ENCODE measurements at regions not wholly inside any gene's neighbourhood (a gene's known extent, or its start where the extent isn't known, plus 50 kb on each side); places are given as distances from the start of the nearest gene placed in this dataset.

GRCh38 chr10:108787932-108788331 is 1135.4 kb downstream of the XPNPEP1 start:
- Histone ChIP-seq H3K4me3 (no peak overlapping the region), H4K20me1 (replicated peaks; ENCODE audit: insufficient read depth) (no peaks in the 10 kb centered on the region), H2AFZ (no peak overlapping the region), H3K4me1 (ENCODE audit: insufficient read depth) (no peaks in the 10 kb centered on the region), H3K4me2 (no peak overlapping the region), H3K27ac (ENCODE audit: low read depth) (no peak overlapping the region), H3K9me2 (ENCODE audit: insufficient read depth) (peaks cover 16% of the 10 kb centered on the region), H3K79me2 (replicated peaks; ENCODE audit: insufficient read depth) (no peaks in the 10 kb centered on the region), H3K36me3 (ENCODE audit: insufficient read depth) (0 out of 2 replicates have a peak, but pooled peaks cover 3% of the 10 kb centered on the region), H3F3A (replicated peaks; ENCODE audit: low read depth) (no peaks in the 10 kb centered on the region), H3K27me3 (ENCODE audit: insufficient read depth) (no peaks in the 10 kb centered on the region)
- Mint-ChIP-seq H3K9me3 (peaks cover 44% of the 10 kb centered on the region), H3K27me3 (ENCODE audit: insufficient read depth, low read depth, poor library complexity) (peaks cover 4% of the 10 kb centered on the region), H3K27ac (no peak overlapping the region), H3K4me1 (no peaks in the 10 kb centered on the region), H3K4me3 (no peak overlapping the region), H3K36me3 (ENCODE audit: low read depth) (peaks cover 35% of the 10 kb centered on the region)
- ATAC-seq, result no peak
- DNase-seq (ENCODE audit: low spot score), result no peak
- TF ChIP-seq, protein P1, sequence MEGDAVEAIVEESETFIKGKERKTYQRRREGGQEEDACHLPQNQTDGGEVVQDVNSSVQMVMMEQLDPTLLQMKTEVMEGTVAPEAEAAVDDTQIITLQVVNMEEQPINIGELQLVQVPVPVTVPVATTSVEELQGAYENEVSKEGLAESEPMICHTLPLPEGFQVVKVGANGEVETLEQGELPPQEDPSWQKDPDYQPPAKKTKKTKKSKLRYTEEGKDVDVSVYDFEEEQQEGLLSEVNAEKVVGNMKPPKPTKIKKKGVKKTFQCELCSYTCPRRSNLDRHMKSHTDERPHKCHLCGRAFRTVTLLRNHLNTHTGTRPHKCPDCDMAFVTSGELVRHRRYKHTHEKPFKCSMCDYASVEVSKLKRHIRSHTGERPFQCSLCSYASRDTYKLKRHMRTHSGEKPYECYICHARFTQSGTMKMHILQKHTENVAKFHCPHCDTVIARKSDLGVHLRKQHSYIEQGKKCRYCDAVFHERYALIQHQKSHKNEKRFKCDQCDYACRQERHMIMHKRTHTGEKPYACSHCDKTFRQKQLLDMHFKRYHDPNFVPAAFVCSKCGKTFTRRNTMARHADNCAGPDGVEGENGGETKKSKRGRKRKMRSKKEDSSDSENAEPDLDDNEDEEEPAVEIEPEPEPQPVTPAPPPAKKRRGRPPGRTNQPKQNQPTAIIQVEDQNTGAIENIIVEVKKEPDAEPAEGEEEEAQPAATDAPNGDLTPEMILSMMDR (conservative IDR thresholded peaks at IDR 0.05; ENCODE audit: low read depth in 2 of 2), result no peak
- TF ChIP-seq CREB1 (CRISPR knock-in tag; IDR thresholded peaks at IDR 0.05; ENCODE audit: low read depth), result no peak
- TF ChIP-seq ZNF331 (CRISPR knock-in tag; IDR thresholded peaks at IDR 0.05; ENCODE audit: low read depth), result no peak
- no peak for TF ChIP-seq ETS1 (IDR thresholded peaks at IDR 0.05)
- TF ChIP-seq ZNF114 (CRISPR knock-in tag; IDR thresholded peaks at IDR 0.05), result no peak
- TF ChIP-seq, protein P2, sequence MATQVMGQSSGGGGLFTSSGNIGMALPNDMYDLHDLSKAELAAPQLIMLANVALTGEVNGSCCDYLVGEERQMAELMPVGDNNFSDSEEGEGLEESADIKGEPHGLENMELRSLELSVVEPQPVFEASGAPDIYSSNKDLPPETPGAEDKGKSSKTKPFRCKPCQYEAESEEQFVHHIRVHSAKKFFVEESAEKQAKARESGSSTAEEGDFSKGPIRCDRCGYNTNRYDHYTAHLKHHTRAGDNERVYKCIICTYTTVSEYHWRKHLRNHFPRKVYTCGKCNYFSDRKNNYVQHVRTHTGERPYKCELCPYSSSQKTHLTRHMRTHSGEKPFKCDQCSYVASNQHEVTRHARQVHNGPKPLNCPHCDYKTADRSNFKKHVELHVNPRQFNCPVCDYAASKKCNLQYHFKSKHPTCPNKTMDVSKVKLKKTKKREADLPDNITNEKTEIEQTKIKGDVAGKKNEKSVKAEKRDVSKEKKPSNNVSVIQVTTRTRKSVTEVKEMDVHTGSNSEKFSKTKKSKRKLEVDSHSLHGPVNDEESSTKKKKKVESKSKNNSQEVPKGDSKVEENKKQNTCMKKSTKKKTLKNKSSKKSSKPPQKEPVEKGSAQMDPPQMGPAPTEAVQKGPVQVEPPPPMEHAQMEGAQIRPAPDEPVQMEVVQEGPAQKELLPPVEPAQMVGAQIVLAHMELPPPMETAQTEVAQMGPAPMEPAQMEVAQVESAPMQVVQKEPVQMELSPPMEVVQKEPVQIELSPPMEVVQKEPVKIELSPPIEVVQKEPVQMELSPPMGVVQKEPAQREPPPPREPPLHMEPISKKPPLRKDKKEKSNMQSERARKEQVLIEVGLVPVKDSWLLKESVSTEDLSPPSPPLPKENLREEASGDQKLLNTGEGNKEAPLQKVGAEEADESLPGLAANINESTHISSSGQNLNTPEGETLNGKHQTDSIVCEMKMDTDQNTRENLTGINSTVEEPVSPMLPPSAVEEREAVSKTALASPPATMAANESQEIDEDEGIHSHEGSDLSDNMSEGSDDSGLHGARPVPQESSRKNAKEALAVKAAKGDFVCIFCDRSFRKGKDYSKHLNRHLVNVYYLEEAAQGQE (IDR thresholded peaks at IDR 0.05; ENCODE audit: unreplicated experiment), result no peak
- TF ChIP-seq EZH2phosphoT487 (IDR thresholded peaks at IDR 0.05; ENCODE audit: unreplicated experiment), result no peak
- no peak for TF ChIP-seq POLR2AphosphoS5 (IDR thresholded peaks at IDR 0.05; ENCODE audit: low read depth)
- no peak for TF ChIP-seq ZNF462 (CRISPR knock-in tag; IDR thresholded peaks at IDR 0.05)
- no peak for TF ChIP-seq EZH2 (IDR thresholded peaks at IDR 0.05; ENCODE audit: low read depth, unreplicated experiment)
- no peak for TF ChIP-seq STAT1 (IDR thresholded peaks at IDR 0.05; ENCODE audit: unreplicated experiment)
- TF ChIP-seq JUNB (IDR thresholded peaks at IDR 0.05; ENCODE audit: unreplicated experiment), result no peak

Data from GM23338 (cell line).